Common myeloid progenitor, CD34-positive (primary cell): ENCODE measurements at regions not wholly inside any gene's neighbourhood (a gene's known extent, or its start where the extent isn't known, plus 50 kb on each side); places are given as distances from the start of the nearest gene placed in this dataset.

Source experiments
- CTCF ChIA-PET: fragments of 350-600 bp; sonication (Branson Sonifier 250); formaldehyde crosslinking; loops from one replicate; lab custom pipeline; 2021; ENCODE audit warnings: antibody characterized with exemption; lab: Charles Lee
- POLR2A ChIA-PET: fragments of 350-600 bp; sonication (Branson Sonifier 250); formaldehyde crosslinking; loops from one replicate; lab custom pipeline; 2021; ENCODE audit warnings: antibody characterized with exemption; lab: Charles Lee
- DNase-seq, 3 donors: peaks; one replicate each; pipeline versions ENCODE4 v3.0.0 to v3.0.0-alpha.2; 2013
- H3K27ac ChIP-seq, 2 experiments: 1 replicate in 1 of 2; 2 replicates in 1 of 2; pipeline ENCODE4 v1.7.0; 2013; ENCODE audit warnings: inconsistent platforms in 2 of 2, low read length in 2 of 2, mild to moderate bottlenecking in 2 of 2, low read depth in 1 of 2, moderate library complexity in 1 of 2; ENCODE audit not compliant: severe bottlenecking in 2 of 2, insufficient read depth in 1 of 2, poor library complexity in 1 of 2
- H3K27me3 ChIP-seq, 5 experiments: replicated peaks in 2 of 5; 1 replicate in 3 of 5; 2 replicates in 2 of 5; pipeline versions ENCODE4 v1.6.1 to v1.7.0; 2013; ENCODE audit warnings: low read length in 4 of 5, mild to moderate bottlenecking in 2 of 5, moderate library complexity in 2 of 5, inconsistent platforms in 1 of 5; ENCODE audit not compliant: insufficient read depth in 5 of 5, control insufficient read depth in 4 of 5
- H3K36me3 ChIP-seq, 4 experiments: 1 replicate in 2 of 4; 2 replicates in 2 of 4; pipeline versions ENCODE4 v1.6.1 to v1.7.0; 2013; ENCODE audit warnings: low read length in 3 of 4, control low read depth in 1 of 4, mild to moderate bottlenecking in 1 of 4; ENCODE audit not compliant: control insufficient read depth in 4 of 4, insufficient read depth in 4 of 4
- H3K4me1 ChIP-seq, 4 experiments: 1 replicate in 3 of 4; 2 replicates in 1 of 4; pipeline versions ENCODE4 v1.6.1 to v1.7.1; 2013; ENCODE audit warnings: low read length in 3 of 4, mild to moderate bottlenecking in 3 of 4, control low read depth in 1 of 4, inconsistent platforms in 1 of 4, moderate library complexity in 1 of 4; ENCODE audit not compliant: control insufficient read depth in 4 of 4, insufficient read depth in 4 of 4; ENCODE audit errors: control extremely low read depth in 1 of 4
- H3K4me3 ChIP-seq, 7 experiments: 1 replicate in 4 of 7; 2 replicates in 3 of 7; pipeline versions ENCODE4 v1.5.1 to v1.7.0; 2013; ENCODE audit warnings: mild to moderate bottlenecking in 7 of 7, low read length in 6 of 7, moderate library complexity in 6 of 7, inconsistent platforms in 2 of 7, low read depth in 2 of 7, control low read depth in 1 of 7; ENCODE audit not compliant: insufficient read depth in 4 of 7, control insufficient read depth in 1 of 7; ENCODE audit errors: extremely low read depth in 1 of 7
- H3K9me3 ChIP-seq, 5 experiments: 1 replicate in 4 of 5; 2 replicates in 1 of 5; pipeline versions ENCODE4 v1.6.1 to v1.7.1; 2013; ENCODE audit warnings: low read length in 4 of 5, mild to moderate bottlenecking in 2 of 5, inconsistent platforms in 1 of 5, low read depth in 1 of 5, moderate library complexity in 1 of 5; ENCODE audit not compliant: control insufficient read depth in 4 of 5, insufficient read depth in 2 of 5; ENCODE audit errors: control extremely low read depth in 1 of 5
- WGBS: methylation state at CpG from one replicate; pipeline ENCODE4 v1.1.5; 2013; ENCODE audit not compliant: insufficient coverage; 5-methylcytosine and 5-hydroxymethylcytosine counted together

DNA sequence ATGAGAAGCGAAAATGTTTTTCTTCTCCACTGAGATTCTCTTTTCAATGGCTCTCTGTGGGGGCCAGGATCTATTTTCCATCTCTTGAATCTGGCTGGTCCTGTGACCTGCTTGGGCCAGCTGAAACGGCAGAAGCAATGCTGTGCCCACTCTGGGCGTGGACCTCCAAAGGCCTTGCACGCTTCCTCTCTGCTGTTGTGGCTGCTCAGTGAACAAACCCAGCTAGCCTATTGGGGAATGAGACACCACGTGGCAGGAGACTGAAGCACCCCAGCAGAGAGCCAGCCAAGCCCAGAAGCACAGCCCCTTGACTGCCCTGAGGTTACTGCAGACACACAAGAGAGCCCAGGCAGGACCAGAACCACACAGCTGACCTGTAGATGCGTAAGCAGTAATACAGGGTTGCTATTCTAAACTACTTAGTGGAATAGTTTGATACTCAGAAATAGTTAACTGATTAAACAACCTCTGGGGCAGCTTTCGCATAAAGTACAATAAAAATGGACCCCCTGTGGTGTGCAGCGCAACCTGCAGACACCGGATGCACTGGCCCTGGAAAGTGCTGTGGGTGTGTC lies 221.7 kb upstream of the SH3BP4 start:
- POLR2A ChIA-PET, result no interaction called here
- Histone ChIP-seq H3K27ac (no peak overlapping the region), H3K36me3 (no peaks in the 10 kb centered on the region), H3K4me1 (peaks cover 0 to 3% (median 0%) of the 10 kb centered on the region in 4 experiments), H3K9me3 (peaks cover 0 to 4% (median 3%) of the 10 kb centered on the region in 5 experiments), H3K4me3 (no peak overlapping the region), H3K27me3 (no peaks in the 10 kb centered on the region)
- CTCF ChIA-PET, result no interaction called here
- WGBS, result 88% methylated on average over 8 of the region's 9 CpGs
- DNase-seq, result no peak

DNA sequence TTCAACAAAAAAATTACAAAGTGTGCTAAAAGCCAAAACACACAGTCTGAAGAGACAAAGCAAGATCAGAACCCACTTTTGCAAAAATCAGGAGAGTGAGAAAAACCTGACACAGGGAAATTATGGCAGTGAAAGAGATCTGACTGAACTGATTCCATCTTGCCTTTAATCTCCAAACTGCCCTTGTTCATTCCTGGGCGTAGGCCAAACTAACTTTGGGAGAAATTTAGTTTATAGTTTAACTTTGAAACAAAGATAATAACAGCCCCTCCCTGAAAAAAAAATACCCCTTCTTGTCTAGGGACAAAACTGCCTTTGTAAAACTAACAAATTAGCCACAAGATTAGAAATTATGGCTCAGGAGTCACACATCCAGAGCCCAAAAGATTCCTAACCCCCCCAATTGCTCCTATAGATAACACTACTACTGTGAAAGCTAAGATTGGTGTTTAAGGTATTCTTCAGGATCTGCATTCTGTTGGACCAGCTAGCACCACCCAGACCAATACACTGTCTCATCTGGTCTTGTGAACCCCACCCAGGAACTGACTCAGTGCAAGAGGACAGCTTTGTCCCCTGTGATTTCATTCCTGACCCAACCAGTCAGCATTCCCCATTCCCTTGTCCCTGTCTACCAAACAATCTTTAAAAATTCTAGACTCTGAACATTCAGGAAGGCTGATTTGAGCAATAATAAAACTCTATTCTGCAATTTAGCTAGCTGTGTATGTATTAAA lies 226.1 kb upstream of the SH3BP4 start:
- no peak overlapping the region for H3K27ac ChIP-seq
- ChIA-PET CTCF (no interaction called here), POLR2A (interaction anchor here (0.5 kb wide), 1 partner anchor 24 kb away, joined by 3 read pairs; no protein-coding TSS in a partner anchor)
- no peaks in the 10 kb centered on the region for H3K36me3 ChIP-seq
- no peak for DNase-seq
- H3K4me3 ChIP-seq, result no peak overlapping the region
- no CpG with 5 or more reads among the region's 1 CpG for WGBS
- peaks cover 0 to 3% (median 0%) of the 10 kb centered on the region in 4 experiments for H3K4me1 ChIP-seq
- H3K9me3 ChIP-seq, result no peaks in the 10 kb centered on the region
- H3K27me3 ChIP-seq, result no peaks in the 10 kb centered on the region

DNA sequence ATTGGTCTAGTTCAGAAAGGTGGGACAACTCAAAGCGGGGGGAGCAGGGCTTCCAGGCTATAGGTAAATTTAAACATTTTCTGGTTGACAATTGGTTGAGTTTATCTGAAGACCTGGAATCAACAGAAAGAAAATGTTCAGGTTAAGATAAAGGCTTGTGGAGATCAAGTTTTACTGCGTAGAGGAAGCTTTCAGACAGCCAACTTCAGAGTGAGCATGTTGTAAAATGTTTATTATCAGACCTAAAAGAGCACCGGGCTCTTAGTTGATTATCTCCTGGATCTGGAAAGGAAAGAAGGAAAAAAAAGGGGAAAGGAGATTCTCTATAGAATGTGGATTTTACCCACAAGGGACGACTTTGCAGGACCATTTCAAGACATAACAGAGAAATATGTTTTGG lies 227.0 kb upstream of the SH3BP4 start:
- no peaks in the 10 kb centered on the region for H3K4me1 ChIP-seq
- WGBS, result 96% methylated on average over 4 of the region's 4 CpGs
- DNase-seq, result no peak
- H3K9me3 ChIP-seq, result no peaks in the 10 kb centered on the region
- CTCF ChIA-PET, result no interaction called here
- POLR2A ChIA-PET, result no interaction called here
- H3K36me3 ChIP-seq, result no peaks in the 10 kb centered on the region
- no peaks in the 10 kb centered on the region for H3K27me3 ChIP-seq
- no peak overlapping the region for H3K27ac ChIP-seq
- no peak overlapping the region for H3K4me3 ChIP-seq

DNA sequence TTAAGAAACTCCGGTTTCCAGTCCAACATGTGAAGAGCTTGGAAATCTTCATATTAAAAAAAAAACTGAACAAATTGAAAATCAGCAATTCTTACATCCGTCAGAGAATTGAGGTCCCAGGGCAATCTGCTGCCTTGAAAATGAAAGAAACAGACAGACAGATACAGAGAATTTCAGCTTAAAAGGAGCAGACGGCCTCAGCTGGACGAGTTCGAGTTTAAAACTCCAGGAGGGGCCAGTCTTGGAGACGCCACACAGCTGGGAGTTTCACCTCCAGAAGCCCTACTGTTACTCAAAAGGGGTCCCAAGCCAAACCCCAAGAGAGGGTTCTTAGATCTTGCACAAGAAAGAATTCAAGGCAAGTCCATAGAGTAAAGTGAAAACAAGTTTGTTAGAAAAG lies 226.5 kb upstream of the ARL4C start:
- H3K4me1 ChIP-seq, result no peaks in the 10 kb centered on the region
- no peak overlapping the region for H3K27ac ChIP-seq
- 96% methylated on average over 5 of the region's 6 CpGs for WGBS
- H3K4me3 ChIP-seq, result no peak overlapping the region
- H3K36me3 ChIP-seq, result no peaks in the 10 kb centered on the region
- POLR2A ChIA-PET, result no interaction called here
- CTCF ChIA-PET, result no interaction called here
- H3K9me3 ChIP-seq, result no peaks in the 10 kb centered on the region
- H3K27me3 ChIP-seq, result no peaks in the 10 kb centered on the region
- no peak for DNase-seq

- Histone ChIP-seq H3K4me3 (no peak overlapping the region), H3K9me3 (no peaks in the 10 kb centered on the region), H3K27me3 (no peaks in the 10 kb centered on the region), H3K4me1 (no peaks in the 10 kb centered on the region), H3K36me3 (no peaks in the 10 kb centered on the region), H3K27ac (no peak overlapping the region)
- no peak for DNase-seq
- ChIA-PET POLR2A (no interaction called here), CTCF (no interaction called here)
These were observed 225.3 kb upstream of the ARL4C start for GRCh38 chr2:234722176-234722575.

- no peaks in the 10 kb centered on the region for H3K4me1 ChIP-seq
- H3K9me3 ChIP-seq, result no peaks in the 10 kb centered on the region
- no peaks in the 10 kb centered on the region for H3K36me3 ChIP-seq
- H3K4me3 ChIP-seq, result no peak overlapping the region
- ChIA-PET POLR2A (no interaction called here), CTCF (interaction anchor here (1.7 kb wide), 1 partner anchor 15 kb away, joined by 4 read pairs; no protein-coding TSS in a partner anchor)
- WGBS, result 70% methylated on average over 5 of the region's 7 CpGs
- no peak overlapping the region for H3K27ac ChIP-seq
- DNase-seq, result no peak
- H3K27me3 ChIP-seq, result no peaks in the 10 kb centered on the region
These were observed 222.3 kb upstream of the ARL4C start for GRCh38 chr2:234719116-234719716.

GRCh38 chr2:234716271-234716670 lies 219.4 kb upstream of the ARL4C start:
- H3K27ac ChIP-seq, result no peak overlapping the region
- WGBS, result 97% methylated on average over 9 of the region's 9 CpGs
- ChIA-PET CTCF (interaction anchor here (1.2 kb wide), 1 partner anchor 169 kb away, joined by 3 read pairs; no protein-coding TSS in a partner anchor), POLR2A (no interaction called here)
- no peak for DNase-seq
- H3K36me3 ChIP-seq, result no peaks in the 10 kb centered on the region
- no peaks in the 10 kb centered on the region for H3K4me1 ChIP-seq
- no peak overlapping the region for H3K4me3 ChIP-seq
- no peaks in the 10 kb centered on the region for H3K9me3 ChIP-seq
- H3K27me3 ChIP-seq, result no peaks in the 10 kb centered on the region
